TTC549 (cell line): ENCODE measurements at regions not wholly inside any gene's neighbourhood (a gene's known extent, or its start where the extent isn't known, plus 50 kb on each side); places are given as distances from the start of the nearest gene placed in this dataset.
"Not testable (repeated sequence)": the region's sequence is repeated elsewhere in the genome, so short reads cannot be mapped to it uniquely, and the experiment has no call there.

Experiments used
- FAIRE-seq: peaks from 2 replicates; lab custom pipeline; 2012; peaks lifted over from hg19 to GRCh38; lab: Jason Lieb, UNC

DNA sequence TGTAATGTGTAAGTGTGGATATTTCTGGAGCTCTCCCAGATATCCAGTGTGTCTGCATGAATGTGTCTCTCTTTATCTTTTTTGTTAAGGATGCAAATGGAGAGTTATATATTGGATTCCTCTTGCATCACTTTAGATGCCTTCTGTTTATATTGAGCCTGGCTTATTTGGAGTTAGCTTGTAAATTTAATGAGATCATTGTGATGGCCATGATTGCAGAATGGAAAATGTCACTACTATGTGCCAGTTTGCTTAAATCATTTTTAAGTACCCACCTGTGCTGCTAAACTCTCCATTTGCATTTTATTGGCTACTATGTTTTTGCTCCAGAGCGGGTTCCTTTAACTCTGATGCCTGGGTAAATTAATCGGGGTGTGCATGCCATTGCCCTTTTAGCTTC is 334.8 kb downstream of the UTRN start:
- no peak for FAIRE-seq

DNA sequence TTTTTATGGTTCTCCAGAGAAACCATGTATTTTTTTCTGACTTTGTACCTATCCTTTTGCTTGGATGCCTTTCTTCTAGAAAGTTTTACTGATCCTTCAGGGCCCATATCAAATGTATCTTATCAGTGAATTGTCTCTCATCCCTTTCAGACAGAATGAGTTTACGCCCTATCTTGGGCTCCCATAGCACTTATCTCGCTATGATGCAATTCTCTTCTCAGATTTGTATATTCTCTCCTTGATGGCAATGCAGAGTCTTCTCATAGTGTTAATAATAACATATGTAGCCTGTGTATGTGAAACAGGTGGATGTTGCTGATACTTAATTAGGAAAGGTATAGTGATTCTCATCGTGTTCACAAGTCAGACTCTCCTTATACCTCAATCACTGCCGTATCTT is 336.2 kb downstream of the UTRN start:
- FAIRE-seq: no peak

DNA sequence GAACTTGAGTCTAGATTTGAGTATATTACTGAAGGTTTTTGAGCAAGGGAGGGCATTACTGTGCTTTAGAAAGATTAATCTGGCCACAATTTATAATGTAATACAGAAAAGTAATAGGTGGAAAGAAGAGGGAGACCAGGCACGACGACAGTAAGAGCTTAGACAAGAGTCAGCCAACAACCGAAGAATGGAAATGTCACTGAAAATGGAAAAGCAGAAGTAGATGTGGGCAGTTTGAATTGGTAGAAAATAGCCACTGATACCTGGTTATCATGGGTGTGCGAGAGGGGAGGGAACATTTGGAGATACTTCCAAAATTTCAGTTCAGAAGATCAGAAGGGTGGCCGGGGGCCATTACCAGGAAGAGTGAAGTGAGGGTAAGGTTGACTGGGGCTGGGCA is 339.1 kb downstream of the UTRN start:
- no peak for FAIRE-seq

DNA sequence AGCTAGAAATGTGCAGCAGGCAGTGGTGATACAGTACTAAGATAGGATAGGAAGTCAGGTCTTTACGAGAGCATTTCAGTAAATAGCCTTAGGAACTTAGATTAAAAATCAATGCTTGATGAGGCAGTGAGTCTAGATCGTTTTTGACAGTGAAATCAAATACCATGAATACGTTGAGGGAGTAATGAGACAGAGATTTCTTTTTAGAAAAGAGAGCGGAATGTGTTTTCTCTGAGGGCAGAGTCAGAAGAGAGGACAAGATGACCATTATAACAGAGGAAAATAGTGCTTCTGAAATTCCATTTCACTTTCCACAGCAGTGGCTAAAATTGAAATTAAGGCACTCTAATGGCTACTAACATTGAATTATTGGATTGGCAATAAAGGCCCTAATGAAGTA is 339.6 kb downstream of the UTRN start:
- FAIRE-seq: no peak

DNA sequence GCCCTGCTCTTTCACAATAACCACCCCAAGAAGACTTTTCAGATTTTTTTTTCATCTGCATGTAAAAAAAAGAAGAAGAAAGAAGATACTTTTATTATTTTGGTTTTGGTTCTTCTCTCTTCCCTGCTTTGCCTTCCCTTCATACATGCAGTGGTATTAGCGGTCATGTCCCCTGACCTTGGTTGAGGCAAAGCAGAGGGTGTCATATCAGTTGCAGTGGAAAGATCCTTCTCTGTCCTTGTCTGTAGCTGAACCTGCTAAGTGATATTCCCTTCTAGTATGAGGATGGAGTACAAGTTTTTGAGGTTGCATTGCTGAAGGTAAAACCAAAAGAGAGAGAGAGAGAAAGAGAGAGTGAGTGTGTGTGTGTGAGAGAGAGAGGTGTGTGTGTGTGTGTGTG is 345.7 kb downstream of the UTRN start:
- FAIRE-seq: no peak

DNA sequence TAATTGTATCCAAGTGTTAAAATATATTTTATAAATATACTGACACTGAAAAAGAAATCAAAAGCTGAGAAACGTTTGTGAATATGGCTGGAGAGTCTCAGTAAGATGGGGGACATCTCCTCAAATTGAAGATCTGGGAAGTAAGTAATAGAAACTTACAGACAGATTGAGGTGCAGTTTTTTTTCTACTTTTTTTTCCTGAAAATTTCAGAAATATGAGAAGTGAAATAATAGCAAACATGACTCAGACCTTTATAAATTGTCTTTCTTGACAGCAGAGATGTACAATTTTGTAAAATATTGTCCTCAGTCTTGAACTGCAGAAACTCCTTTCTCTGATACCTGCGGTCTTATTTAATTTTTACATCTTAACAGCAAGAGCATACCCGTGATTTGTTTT is 347.1 kb downstream of the UTRN start:
- FAIRE-seq: no peak

DNA sequence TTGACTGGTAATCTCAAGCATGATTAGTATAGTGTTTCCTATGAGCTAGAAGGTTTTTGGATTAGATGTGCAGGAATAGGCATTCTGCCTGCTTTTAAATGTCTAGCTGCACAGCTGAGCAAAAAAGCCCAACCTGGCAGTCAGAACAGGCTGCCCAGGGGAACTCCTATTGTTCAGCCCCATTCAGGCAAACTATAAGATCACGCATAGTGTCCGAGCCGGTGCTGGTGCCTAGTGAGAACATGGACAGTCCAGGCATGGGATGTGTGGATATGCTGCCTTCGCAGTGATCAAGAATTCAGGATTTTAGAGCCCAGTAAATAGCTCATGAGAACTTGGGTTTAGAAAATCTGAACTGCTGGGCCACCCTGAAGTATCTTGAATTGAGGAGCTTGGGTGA is 348.8 kb downstream of the UTRN start:
- FAIRE-seq: no peak

DNA sequence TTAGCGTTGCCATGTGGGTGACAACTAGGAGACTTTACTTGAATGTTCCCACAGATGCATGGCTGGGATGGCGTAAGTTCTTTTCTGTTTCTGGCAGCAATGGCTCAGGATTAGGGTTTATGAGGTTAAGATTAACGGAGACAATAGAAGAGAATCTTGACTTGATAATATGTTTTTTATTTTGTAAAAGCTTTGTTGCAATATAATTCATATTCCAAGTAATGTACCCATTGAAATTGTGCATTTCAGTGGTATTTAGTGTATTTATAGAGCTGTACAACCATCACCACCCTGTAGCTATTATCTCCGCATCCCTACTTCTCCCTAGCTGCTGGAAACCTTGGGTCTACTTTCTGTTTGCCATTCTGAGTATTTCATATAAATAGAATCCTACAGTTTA is 349.2 kb downstream of the UTRN start:
- FAIRE-seq: no peak

DNA sequence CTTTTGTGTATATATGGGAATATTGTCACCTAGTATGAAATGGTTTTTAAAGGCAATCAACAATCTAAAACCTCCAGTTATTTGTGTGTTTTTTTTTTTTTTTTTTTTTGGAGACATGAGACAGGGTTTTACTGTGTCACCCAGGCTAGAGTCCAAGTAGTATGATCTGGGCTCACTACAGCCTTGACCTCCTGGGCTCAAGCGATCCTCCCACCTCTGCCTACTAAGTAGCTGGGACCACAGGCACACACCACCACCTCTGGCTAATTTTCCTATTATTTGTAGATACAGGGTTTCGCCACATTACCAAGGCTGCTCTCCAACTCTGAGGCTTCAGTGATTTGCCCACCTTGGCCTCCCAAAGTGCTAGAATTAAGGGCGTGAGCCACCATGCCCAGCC is 349.9 kb downstream of the UTRN start:
- FAIRE-seq: no peak

DNA sequence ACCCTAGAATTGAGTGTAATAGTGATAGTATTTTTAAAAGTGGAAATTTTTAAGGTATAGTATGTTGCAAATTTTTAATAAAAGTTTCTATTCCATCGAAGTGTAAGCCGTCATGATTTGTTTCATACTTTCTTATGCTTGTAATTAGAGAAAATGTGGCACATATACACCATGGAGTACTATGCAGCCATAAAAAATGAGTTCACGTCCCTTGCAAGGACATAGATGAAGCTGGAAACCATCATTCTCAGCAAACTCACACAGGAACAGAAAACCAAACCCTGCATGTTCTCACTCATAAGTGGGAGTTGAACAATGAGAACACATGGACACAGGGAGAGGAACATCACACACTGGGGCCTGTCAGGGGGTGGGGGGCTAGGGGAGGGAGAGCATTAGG is 350.9 kb downstream of the UTRN start:
- not testable (repeated sequence) for FAIRE-seq

DNA sequence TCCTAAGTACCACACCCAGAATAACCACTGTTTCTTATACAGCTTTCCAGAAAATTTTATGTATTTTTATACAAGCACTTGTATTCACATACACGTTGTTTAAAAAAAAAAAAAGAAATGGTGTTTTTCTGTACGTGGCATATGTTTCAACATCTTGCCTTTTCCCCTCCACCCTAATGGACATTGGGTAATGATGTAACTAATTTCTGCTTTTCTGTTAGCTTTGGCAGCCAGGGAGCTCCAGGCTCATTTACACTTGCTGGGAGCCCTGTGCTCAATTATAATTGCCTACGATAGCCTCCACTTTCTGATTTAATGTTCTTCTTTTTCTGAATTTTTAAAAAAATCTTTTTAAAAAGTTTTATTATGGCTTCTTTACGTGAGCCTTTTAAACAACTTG is 352.4 kb downstream of the UTRN start:
- FAIRE-seq: no peak

DNA sequence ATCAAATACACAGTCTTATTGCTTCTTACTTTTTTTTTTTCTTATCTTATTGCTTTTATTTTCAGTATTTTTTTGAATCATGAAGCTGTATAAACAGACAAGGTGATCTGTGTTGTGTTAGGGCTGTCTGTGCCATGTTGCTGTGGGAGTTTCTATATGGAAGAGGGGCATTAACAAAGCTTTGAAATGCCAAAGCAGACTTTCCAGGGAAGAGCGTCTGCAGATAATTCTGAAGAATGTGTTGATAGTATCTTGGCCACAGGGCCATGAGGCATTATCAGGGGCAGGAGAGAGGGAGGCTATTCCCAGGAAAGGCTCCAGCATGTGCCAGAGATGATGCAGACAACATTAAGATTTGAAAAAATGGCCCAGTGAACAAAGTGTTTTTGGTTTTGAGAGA is 354.5 kb downstream of the UTRN start:
- no peak for FAIRE-seq

DNA sequence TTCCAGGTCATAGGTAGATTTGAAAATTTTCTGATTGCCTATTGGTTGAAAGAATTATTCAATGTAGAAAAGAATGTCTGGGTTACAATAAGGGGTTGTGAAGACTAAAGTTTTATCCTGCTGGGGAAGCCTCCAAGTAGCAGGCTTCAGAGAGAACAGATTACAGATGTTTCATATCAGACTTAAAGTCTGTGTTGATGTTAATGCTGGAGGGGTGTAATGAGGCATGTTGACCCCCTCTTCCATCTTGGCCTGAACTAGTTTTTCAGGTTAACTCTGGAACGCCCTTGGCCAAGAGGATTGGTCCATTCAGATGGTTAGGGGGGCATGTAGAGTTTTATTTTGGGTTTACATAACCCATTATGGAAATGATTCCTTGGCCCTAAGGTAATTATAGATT is 356.2 kb downstream of the UTRN start:
- no peak for FAIRE-seq

DNA sequence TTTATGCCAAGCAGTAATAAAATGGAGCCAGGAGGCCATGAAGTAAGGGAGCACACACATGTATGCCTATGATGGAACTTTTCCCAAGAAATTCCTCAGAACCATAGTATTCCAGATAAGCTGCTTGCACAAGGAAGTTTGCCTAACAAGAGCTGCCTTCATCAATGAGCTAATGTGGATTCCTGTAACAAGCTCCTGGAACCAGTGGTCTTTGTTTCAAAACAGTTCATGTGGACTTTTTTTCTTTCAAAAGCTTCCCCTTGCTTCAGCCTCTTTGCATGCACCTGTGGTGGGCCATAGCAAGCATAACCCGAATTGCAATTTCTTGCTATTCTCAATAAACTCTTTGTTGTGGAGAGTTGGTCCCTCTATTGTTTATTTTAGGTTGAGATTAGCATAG is 359.6 kb downstream of the UTRN start:
- FAIRE-seq: no peak

DNA sequence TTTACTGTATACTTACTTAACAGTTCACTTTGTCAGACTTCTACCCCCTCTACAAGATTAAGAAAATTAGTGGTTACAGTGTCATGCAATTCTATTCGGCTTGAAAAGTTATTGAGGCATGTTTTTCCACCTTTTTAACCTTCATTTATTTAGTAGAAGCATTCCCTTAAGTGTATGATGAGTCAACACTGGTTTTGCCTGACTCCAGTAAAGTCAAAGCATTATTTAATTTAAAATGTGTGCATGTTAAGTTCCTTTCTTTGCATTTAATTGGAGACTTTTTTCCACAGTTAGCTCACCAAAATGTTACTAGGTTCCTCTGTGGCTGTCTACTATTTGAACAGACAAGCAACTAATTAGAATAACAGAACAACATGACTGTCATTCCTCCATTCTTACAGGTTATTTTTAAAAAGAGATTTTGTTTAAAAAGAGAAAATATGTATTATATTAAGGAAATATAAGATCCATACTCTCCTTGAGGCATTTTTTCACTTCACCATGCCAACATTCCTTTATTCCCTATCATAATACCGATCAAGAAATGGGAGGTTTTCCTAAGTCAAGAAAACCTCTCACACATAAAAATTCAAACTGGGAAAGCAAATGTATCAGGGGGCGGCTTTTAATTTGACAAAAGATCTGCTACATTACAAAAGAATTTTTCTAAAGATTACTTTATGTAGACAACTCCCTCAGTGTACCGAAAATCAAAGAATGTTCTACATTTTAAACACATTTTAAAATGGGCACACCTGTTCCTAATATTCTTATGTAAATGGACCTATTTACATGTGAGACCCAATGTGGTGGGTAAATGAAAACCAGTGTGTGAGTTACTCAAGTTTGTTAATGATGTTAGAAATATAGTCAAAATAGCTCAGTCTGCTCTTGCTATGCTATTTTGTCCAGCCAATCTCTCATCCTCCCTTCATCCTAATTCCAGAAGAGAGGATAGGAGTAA is 361.2 kb downstream of the UTRN start:
- FAIRE-seq: no peak

DNA sequence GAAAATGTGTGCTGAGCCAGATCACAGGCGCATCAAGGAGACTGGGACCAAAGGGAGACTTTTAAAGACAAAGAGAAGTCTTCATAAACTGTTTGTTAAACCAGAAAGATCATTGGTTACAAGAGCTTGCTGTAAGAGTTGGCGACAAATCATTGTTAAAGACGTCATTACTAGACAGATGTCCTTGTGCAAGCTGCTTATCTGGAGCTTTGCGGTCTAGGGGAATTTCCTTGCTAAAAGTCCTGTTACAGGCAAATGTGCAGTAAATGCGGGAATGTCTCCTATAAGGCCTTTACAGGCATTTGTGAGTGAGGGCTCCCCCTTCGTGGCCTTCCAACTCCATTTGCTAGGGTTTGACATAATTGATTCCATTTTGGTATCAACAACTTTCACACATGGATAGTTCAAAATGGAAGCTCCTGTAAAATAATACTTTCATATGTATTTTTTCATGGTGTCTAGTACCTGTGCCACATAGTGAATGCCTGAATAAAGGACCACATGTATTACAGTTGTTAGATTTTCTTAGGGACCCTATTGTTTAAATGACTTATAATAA is 362.4 kb downstream of the UTRN start:
- FAIRE-seq: no peak

DNA sequence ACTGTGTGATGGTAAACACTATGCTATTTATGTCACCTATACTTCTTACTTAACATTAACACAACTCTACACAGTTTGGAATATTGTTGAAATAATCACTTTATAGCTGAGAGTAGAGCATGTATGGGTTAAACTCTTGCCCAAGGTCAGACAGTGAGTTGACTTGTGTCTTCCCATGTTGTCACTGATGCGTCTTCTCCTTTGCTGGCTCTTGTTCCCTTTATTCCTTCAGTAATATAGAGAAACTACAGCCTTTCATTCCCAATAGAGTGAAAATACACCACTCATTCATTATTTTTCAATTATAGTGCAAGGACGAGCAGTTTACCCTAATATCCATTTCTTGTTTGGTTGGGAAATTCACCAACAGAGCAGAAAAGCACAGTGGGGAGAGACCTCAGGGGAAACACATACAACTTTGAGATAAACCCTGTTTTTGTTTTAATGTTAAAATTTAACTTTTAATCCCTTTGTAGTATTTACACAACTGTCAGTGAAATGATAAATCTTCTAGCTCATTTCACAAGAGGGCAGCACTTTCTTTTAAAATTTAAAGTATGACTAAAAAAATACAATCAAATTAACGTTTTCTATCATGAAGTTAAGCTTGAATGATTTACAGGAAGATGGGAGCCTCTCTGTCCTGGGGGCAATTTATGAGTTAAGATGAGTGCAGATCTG is 363.0 kb downstream of the UTRN start:
- FAIRE-seq: no peak

DNA sequence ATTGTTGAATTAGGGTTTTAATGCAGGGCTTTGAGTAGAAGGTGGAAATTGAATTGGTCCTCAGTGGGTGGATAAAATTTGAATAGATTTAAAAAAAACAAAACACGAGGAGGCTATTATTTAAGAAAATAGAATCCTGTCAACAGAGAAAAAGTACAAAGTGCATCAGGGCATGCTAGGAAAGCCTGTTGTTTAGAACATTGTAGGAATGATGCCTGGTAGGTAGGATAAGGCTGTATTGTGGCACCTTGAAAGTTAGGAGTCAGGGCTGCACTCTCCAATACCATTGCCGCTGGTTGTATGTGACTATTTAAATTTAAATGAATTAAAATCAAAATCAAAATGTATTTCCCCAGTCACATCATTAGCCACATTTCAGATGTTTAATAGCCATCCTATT is 363.9 kb downstream of the UTRN start:
- FAIRE-seq: no peak

DNA sequence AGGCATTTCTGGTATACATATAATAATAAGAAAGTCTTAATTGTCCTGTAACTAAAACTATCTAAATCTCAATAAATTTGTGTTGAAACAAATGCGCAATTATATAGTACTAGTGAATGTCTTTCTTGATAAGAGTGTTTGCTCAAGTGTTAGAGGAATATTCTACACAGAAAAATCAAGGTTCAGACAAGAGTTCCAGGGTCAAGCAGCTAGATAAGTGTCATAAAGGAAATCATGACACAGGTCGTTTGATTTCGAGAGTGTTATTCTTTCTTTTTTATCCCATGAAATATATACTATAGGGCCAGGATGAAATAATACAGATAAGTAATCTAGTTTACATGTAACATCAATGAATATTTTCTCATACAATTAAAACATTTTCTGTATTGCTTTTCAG is 366.1 kb downstream of the UTRN start:
- no peak for FAIRE-seq

DNA sequence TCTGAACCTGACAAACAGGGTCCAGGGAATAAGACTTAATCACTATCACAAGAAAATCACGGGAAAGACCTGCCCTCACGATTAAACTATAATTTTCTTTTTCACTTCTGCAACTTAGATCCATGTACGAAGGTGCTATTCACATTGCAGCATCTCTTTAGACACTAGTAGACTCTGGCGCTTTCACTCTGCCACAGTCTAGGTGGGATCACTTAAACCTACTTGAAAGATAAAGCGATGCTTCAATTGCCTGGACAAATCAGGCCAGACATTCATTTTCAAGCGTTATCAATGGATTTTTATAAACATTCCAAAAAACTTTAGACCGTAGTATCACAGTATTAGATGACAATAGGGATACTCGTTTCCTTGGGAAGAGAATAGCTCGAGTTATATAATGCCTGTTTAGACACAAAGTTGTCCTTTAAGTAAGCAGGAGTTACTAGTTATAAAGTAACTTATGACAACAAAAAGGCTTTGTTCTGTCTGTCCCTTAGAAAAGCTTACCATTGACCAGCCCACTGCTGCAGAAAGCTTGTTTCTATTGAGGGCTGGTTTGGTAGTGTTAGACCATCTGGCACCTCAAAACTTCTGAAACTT is 367.3 kb downstream of the UTRN start:
- no peak for FAIRE-seq

DNA sequence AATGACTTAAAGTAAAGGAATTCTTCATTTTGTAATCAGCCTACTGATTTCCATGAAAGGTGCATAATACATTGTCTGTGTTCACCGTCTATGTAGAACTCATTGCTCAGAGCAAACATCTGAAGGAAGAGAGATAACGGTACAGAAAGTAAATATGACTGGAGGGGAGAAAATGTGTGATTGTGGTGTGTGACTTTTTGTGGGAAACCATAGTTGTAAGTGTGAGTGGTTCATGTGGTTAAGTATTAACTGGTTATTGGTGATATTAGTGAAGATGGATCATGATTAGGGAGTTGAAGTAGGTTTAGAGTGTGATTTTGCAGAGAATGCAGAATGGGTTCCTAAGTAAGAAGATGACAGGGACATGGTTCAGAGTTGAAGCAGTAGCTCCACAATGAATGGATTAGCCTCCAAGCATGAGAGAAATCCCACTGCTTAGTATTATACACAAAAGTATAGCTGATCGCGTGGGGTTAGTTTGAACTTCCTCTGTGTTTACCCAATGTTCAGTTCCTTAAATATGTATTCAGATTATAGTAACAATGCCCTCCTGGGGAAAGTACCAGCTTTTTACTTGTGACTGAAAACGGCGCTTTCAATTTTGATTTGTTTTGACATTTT is 368.9 kb downstream of the UTRN start:
- FAIRE-seq: no peak

DNA sequence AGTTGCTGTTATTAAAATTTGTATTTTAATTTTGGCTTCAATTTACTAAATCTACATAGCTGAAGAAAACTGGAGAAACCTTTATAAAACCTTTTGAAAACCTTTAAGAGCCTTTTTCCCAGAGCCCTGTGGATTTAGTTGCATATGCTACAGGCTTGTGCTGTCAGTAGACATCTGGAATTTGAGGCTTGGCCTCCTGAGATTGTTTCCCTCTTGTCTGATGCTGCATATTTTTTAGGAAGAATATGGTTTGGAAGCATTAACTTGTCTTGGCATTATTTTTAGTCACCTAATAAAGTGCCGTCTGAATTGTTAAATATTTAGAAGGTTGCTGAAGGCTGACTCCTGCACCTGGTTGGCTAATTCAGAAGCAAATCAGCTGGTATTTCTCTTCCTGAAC is 369.4 kb downstream of the UTRN start:
- no peak for FAIRE-seq

DNA sequence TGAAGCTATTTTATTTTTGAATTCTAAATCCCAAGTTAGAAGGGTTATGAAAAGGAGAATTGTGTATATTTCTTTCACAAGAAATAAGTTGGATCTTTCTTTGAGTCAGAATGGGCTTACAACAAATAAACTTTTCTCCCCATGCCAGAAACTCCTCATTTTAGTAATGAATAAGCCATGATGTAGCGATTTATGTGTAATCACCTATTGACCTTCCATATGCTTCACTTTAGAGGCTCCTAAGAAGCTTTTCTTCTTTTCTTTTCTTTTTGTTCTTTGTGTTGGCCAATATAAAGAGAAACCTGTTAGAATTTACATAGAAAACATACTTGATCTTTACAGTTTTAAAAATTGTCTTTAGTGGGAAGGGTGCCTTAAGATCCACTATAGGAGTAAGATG is 370.2 kb downstream of the UTRN start:
- no peak for FAIRE-seq
